DND-41 (cell line): ENCODE measurements at regions not wholly inside any gene's neighbourhood (a gene's known extent, or its start where the extent isn't known, plus 50 kb on each side); places are given as distances from the start of the nearest gene placed in this dataset.

Source experiments
- ATAC-seq: fragments of 200-7000 bp; cut with Tn5 transposase; 3 replicates; pipeline ENCODE4 v1.9.1; 2021; ENCODE audit warnings: low read depth; ENCODE audit not compliant: insufficient read depth
- DNase-seq: peaks from one replicate; pipeline ENCODE4 v3.0.0-alpha.2; 2020
- H2AFZ ChIP-seq: 2 replicates; pipeline ENCODE4 v1.6.0; 2012; ENCODE audit warnings: low read depth, low read length
- H3K27ac ChIP-seq: 2 replicates; pipeline ENCODE4 v1.5.1; 2012; ENCODE audit warnings: low read length, inconsistent platforms
- H3K27me3 ChIP-seq: fragments of 200-600 bp; sonication (generic); 2 replicates; pipeline ENCODE4 v1.6.0; 2012; ENCODE audit warnings: low read length, mild to moderate bottlenecking, inconsistent platforms; ENCODE audit not compliant: insufficient read depth, poor library complexity
- H3K36me3 ChIP-seq: 2 replicates; pipeline ENCODE4 v1.5.1; 2012; ENCODE audit warnings: low read length, inconsistent platforms; ENCODE audit not compliant: insufficient read depth
- H3K4me1 ChIP-seq: 2 replicates; pipeline ENCODE4 v1.5.1; 2012; ENCODE audit warnings: mild to moderate bottlenecking, low read length; ENCODE audit not compliant: insufficient read depth
- H3K4me2 ChIP-seq: 2 replicates; pipeline ENCODE4 v1.6.0; 2012; ENCODE audit warnings: mild to moderate bottlenecking, moderate library complexity, low read length, inconsistent platforms; ENCODE audit not compliant: insufficient read depth
- H3K4me3 ChIP-seq, 2 experiments: fragments of 200-600 bp in 1 of 2; shearing (Covaris generic) in 1 of 2; 2 replicates each; pipeline ENCODE4 v1.5.1; 2012 to 2016; ENCODE audit warnings: inconsistent platforms in 2 of 2, low read length in 2 of 2, mild to moderate bottlenecking in 2 of 2, low read depth in 1 of 2, moderate library complexity in 1 of 2
- H3K79me2 ChIP-seq: 2 replicates; pipeline ENCODE4 v1.6.0; 2012; ENCODE audit warnings: low read length, inconsistent platforms; ENCODE audit not compliant: insufficient read depth
- H3K9ac ChIP-seq: 2 replicates; pipeline ENCODE4 v1.6.0; 2012; ENCODE audit warnings: low read depth, mild to moderate bottlenecking, inconsistent platforms, low read length, moderate library complexity
- H3K9me3 ChIP-seq: 2 replicates; pipeline ENCODE4 v1.5.1; 2012; ENCODE audit warnings: low read length, moderate library complexity, mild to moderate bottlenecking, inconsistent platforms; ENCODE audit not compliant: insufficient read depth, severe bottlenecking
- H4K20me1 ChIP-seq: 2 replicates; pipeline ENCODE4 v1.6.0; 2012; ENCODE audit warnings: low read length; ENCODE audit not compliant: insufficient read depth
- EZH2 ChIP-seq: IDR thresholded peaks from 3 replicates; pipeline ENCODE4 v1.6.1; 2012; ENCODE audit warnings: borderline replicate concordance, low read depth, mild to moderate bottlenecking, moderate library complexity, low read length, inconsistent platforms; ENCODE audit not compliant: severe bottlenecking
- TF ChIP-seq, protein P1 (sequence below): IDR thresholded peaks from 2 replicates; pipeline ENCODE4 v1.5.1; 2012; ENCODE audit warnings: borderline replicate concordance, low read length, moderate library complexity, mild to moderate bottlenecking; ENCODE audit not compliant: poor library complexity, severe bottlenecking; ENCODE audit errors: extremely low read depth

DNA sequence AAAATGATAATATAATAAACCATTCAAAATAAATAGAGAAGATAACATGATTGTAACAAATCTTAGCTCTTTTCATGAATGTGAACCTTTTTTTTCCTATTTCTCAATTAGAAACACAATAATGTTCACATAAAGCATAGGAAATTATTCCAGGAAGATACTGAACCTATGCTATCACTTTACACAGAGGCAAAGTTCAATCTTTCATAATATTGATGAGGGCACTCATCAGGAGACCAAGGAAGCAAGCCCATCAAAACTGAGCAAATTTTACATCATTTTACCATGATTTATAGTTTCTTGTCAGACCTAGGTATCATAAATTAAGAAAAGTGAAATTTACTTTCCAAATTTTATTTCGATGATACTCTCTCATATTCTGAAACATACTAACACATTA lies 938.5 kb downstream of the TBC1D32 start:
- Histone ChIP-seq H3K36me3 (no peaks in the 10 kb centered on the region), H4K20me1 (no peaks in the 10 kb centered on the region), H2AFZ (no peak overlapping the region), H3K79me2 (no peaks in the 10 kb centered on the region), H3K9ac (no peak overlapping the region), H3K9me3 (no peaks in the 10 kb centered on the region), H3K4me3 (no peak overlapping the region), H3K4me1 (no peaks in the 10 kb centered on the region), H3K4me2 (no peak overlapping the region), H3K27me3 (no peaks in the 10 kb centered on the region), H3K27ac (no peak overlapping the region)
- DNase-seq (no peak), ATAC-seq (no peak)
- TF ChIP-seq, protein P1, sequence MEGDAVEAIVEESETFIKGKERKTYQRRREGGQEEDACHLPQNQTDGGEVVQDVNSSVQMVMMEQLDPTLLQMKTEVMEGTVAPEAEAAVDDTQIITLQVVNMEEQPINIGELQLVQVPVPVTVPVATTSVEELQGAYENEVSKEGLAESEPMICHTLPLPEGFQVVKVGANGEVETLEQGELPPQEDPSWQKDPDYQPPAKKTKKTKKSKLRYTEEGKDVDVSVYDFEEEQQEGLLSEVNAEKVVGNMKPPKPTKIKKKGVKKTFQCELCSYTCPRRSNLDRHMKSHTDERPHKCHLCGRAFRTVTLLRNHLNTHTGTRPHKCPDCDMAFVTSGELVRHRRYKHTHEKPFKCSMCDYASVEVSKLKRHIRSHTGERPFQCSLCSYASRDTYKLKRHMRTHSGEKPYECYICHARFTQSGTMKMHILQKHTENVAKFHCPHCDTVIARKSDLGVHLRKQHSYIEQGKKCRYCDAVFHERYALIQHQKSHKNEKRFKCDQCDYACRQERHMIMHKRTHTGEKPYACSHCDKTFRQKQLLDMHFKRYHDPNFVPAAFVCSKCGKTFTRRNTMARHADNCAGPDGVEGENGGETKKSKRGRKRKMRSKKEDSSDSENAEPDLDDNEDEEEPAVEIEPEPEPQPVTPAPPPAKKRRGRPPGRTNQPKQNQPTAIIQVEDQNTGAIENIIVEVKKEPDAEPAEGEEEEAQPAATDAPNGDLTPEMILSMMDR: no peak
- TF ChIP-seq EZH2: no peak

GRCh38 chr6:120395330-120395729 lies 939.0 kb downstream of the TBC1D32 start:
- Histone ChIP-seq H3K4me3 (no peak overlapping the region), H3K27me3 (no peaks in the 10 kb centered on the region), H3K27ac (no peak overlapping the region), H3K36me3 (no peaks in the 10 kb centered on the region), H2AFZ (no peak overlapping the region), H3K79me2 (no peaks in the 10 kb centered on the region), H4K20me1 (no peaks in the 10 kb centered on the region), H3K9me3 (no peaks in the 10 kb centered on the region), H3K4me1 (no peaks in the 10 kb centered on the region), H3K9ac (no peak overlapping the region), H3K4me2 (no peak overlapping the region)
- TF ChIP-seq, protein P1: no peak
- no peak for TF ChIP-seq EZH2
- DNase-seq (no peak), ATAC-seq (no peak)

GRCh38 chr6:120392941-120393340 lies 941.3 kb downstream of the TBC1D32 start:
- no peaks in the 10 kb centered on the region for H3K27me3 ChIP-seq
- ATAC-seq: no peak
- H2AFZ ChIP-seq: no peak overlapping the region
- H3K27ac ChIP-seq: no peak overlapping the region
- no peak overlapping the region for H3K4me3 ChIP-seq
- H4K20me1 ChIP-seq: no peaks in the 10 kb centered on the region
- H3K4me2 ChIP-seq: no peak overlapping the region
- DNase-seq: no peak
- no peaks in the 10 kb centered on the region for H3K4me1 ChIP-seq
- no peaks in the 10 kb centered on the region for H3K36me3 ChIP-seq
- TF ChIP-seq EZH2: no peak
- TF ChIP-seq, protein P1: no peak
- H3K79me2 ChIP-seq: no peaks in the 10 kb centered on the region
- no peak overlapping the region for H3K9ac ChIP-seq
- no peaks in the 10 kb centered on the region for H3K9me3 ChIP-seq

- Histone ChIP-seq H4K20me1 (no peaks in the 10 kb centered on the region), H3K79me2 (no peaks in the 10 kb centered on the region), H2AFZ (no peak overlapping the region), H3K4me1 (no peaks in the 10 kb centered on the region), H3K36me3 (no peaks in the 10 kb centered on the region), H3K9me3 (no peaks in the 10 kb centered on the region), H3K27me3 (no peaks in the 10 kb centered on the region), H3K4me3 (no peak overlapping the region), H3K4me2 (no peak overlapping the region), H3K27ac (no peak overlapping the region), H3K9ac (no peak overlapping the region)
- TF ChIP-seq, protein P1: no peak
- TF ChIP-seq EZH2: no peak
- DNase-seq (no peak), ATAC-seq (no peak)
Observed at GRCh38 chr6:120384671-120385070, 949.6 kb downstream of the TBC1D32 start.
